HepG2 (cell line): ENCODE measurements at regions not wholly inside any gene's neighbourhood (a gene's known extent, or its start where the extent isn't known, plus 50 kb on each side); places are given as distances from the start of the nearest gene placed in this dataset.

Experiments used
- ATAC-seq: fragments of 200-7000 bp; cut with Tn5 transposase; 3 replicates; pipeline ENCODE4 v1.9.1; 2020; ENCODE audit warnings: mild to moderate bottlenecking, moderate library complexity
- BruUV-seq: library from RNA; stranded (reverse); fragments of 400-500 nt; replicated peaks from 2 replicates; lab custom pipeline; 2021; lab: Mats Ljungman, UMichigan
- CTCF ChIA-PET: fragments of 300-600 bp; formaldehyde crosslinking; extraction: SDS; loops from one replicate; lab custom pipeline; 2021; ENCODE audit warnings: low total read pairs, inconsistent platforms, low intra/inter-chr PET ratio; lab: Yijun Ruan, JAX
- POLR2A ChIA-PET: fragments of 350-600 bp; sonication (Branson Sonifier 250); formaldehyde crosslinking; loops from one replicate; lab custom pipeline; 2020; ENCODE audit warnings: antibody characterized with exemption, inconsistent platforms; lab: Yijun Ruan, JAX
- DNase-seq: peaks from one replicate; pipeline ENCODE4 v3.0.0-alpha.2; 2015; ENCODE audit warnings: low spot score
- FAIRE-seq: peaks from 3 replicates; lab custom pipeline; 2011; peaks lifted over from hg19 to GRCh38; lab: Jason Lieb, UNC
- H2AFZ ChIP-seq: one replicate; pipeline ENCODE4 v1.6.1; 2011; ENCODE audit warnings: low read length, inconsistent platforms
- H3K27ac ChIP-seq: fragments of 300-600 bp; 3 replicates; pipeline ENCODE4 v1.8.0; 2011; ENCODE audit warnings: mixed run types, mild to moderate bottlenecking, mixed read lengths, low read length, inconsistent platforms; ENCODE audit not compliant: insufficient read depth; ENCODE audit errors: extremely low read length
- H3K27me3 ChIP-seq, 2 experiments: fragments of 200-600 bp in 1 of 2; 2 replicates in 1 of 2; 3 replicates in 1 of 2; pipeline versions ENCODE4 v1.6.0 to v1.8.0; 2011; ENCODE audit warnings: low read length in 2 of 2, mild to moderate bottlenecking in 2 of 2, moderate library complexity in 2 of 2, inconsistent platforms in 1 of 2; ENCODE audit not compliant: insufficient read depth in 2 of 2, control insufficient read depth in 1 of 2
- H3K36me3 ChIP-seq, 2 experiments: fragments of 200-600 bp in 1 of 2; replicated peaks in 1 of 2; 2 replicates in 1 of 2; 3 replicates in 1 of 2; pipeline versions ENCODE4 v1.5.1 to v1.8.0; 2011; ENCODE audit warnings: low read length in 2 of 2, inconsistent platforms in 1 of 2; ENCODE audit not compliant: insufficient read depth in 2 of 2, control insufficient read depth in 1 of 2
- H3K4me1 ChIP-seq: 2 replicates; pipeline ENCODE4 v1.5.1; 2012; ENCODE audit warnings: low read length, inconsistent platforms; ENCODE audit not compliant: insufficient read depth
- H3K4me2 ChIP-seq: 2 replicates; pipeline ENCODE4 v1.6.0; 2011; ENCODE audit warnings: low read depth, low read length, inconsistent platforms
- H3K4me3 ChIP-seq, 3 experiments: fragments of 200-600 bp in 1 of 3; sonication (generic), shearing (Covaris generic) in 1 of 3; replicated peaks in 1 of 3; 2 replicates each; pipeline ENCODE4 v1.5.1; 2011 to 2016; ENCODE audit warnings: low read length in 3 of 3, inconsistent platforms in 2 of 3, low read depth in 2 of 3, mild to moderate bottlenecking in 2 of 3, control low read depth in 1 of 3, mixed read lengths in 1 of 3; ENCODE audit not compliant: insufficient read depth in 1 of 3
- H3K79me2 ChIP-seq: one replicate; pipeline ENCODE4 v1.6.1; 2011; ENCODE audit warnings: low read length, inconsistent platforms; ENCODE audit not compliant: insufficient read depth
- H3K9ac ChIP-seq: 2 replicates; pipeline ENCODE4 v1.6.0; 2011; ENCODE audit warnings: mild to moderate bottlenecking, low read depth, low read length, inconsistent platforms; ENCODE audit not compliant: insufficient read depth
- H3K9me3 ChIP-seq: 2 replicates; pipeline ENCODE4 v1.5.1; 2012; ENCODE audit warnings: mild to moderate bottlenecking, low read length
- H4K20me1 ChIP-seq: 2 replicates; pipeline ENCODE4 v1.6.0; 2011; ENCODE audit warnings: inconsistent platforms, mild to moderate bottlenecking, low read length, moderate library complexity; ENCODE audit not compliant: insufficient read depth
- ATM ChIP-seq: fragments of 450-650 bp; IDR thresholded peaks from 2 replicates; pipeline ENCODE4 v1.7.1; 2017; ENCODE audit warnings: mild to moderate bottlenecking, borderline replicate concordance
- HNRNPLL ChIP-seq: fragments of 200-400 bp; formaldehyde crosslinking; IDR thresholded peaks from 2 replicates; pipeline ENCODE4 v1.6.1; 2017; ENCODE audit warnings: mild to moderate bottlenecking, low read depth, low read length; ENCODE audit not compliant: poor library complexity, severe bottlenecking
- HOXA7 ChIP-seq: sonication (generic); formaldehyde crosslinking; IDR thresholded peaks from 2 replicates; pipeline ENCODE4 v1.8.1; 2022; ENCODE audit warnings: mild to moderate bottlenecking, missing genetic modification reagents, moderate library complexity
- MTERF4 ChIP-seq: sonication (generic); formaldehyde crosslinking; IDR thresholded peaks from 2 replicates; pipeline ENCODE4 v1.8.0; 2023; ENCODE audit warnings: mild to moderate bottlenecking, missing genetic modification reagents
- PLRG1 ChIP-seq: fragments of 450-650 bp; conservative IDR thresholded peaks from 2 replicates; pipeline ENCODE4 v1.6.1; 2016
- RELA ChIP-seq: sonication (generic); formaldehyde crosslinking; IDR thresholded peaks from 2 replicates; pipeline ENCODE4 v1.4.0; 2020; ENCODE audit warnings: missing genetic modification reagents
- TFAP4 ChIP-seq: sonication (generic); IDR thresholded peaks from 2 replicates; pipeline ENCODE4 v1.6.1; 2016; ENCODE audit warnings: low read depth, borderline replicate concordance
- ZNF354B ChIP-seq: sonication (generic); formaldehyde crosslinking; IDR thresholded peaks from 2 replicates; pipeline ENCODE4 v1.8.0; 2022; ENCODE audit warnings: mild to moderate bottlenecking, missing genetic modification reagents
- ZNF501 ChIP-seq: sonication (generic); formaldehyde crosslinking; IDR thresholded peaks from 2 replicates; pipeline ENCODE4 v1.5.1; 2020; ENCODE audit warnings: mild to moderate bottlenecking, moderate library complexity, missing genetic modification reagents
- ZNF672 ChIP-seq: sonication (generic); formaldehyde crosslinking; IDR thresholded peaks from 2 replicates; pipeline ENCODE4 v1.8.1; 2022; ENCODE audit warnings: missing genetic modification reagents
- WGBS: methylation state at CpG from one replicate; pipeline ENCODE4 v1.1.6; 2017; ENCODE audit warnings: low lambda C conversion rate; 5-methylcytosine and 5-hydroxymethylcytosine counted together
- in situ Hi-C: cut with HindIII; loops from 2 replicates; pipeline ENCODE4 v1.10.0; 2017; ENCODE audit warnings: low pct_unique_long_range_greater_than_20kb; ENCODE audit not compliant: extremely low pct_ligation_motif_present
- intact Hi-C: fragments of 100-400 bp; cut with micrococcal nuclease; formaldehyde crosslinking; loops from one replicate; pipeline ENCODE4 v1.10.0; 2022; ENCODE audit not compliant: unreplicated experiment

GRCh38 chr11:30106222-30107181 lies 89.7 kb upstream of the KCNA4 start:
- H3K27me3 ChIP-seq: no peaks in the 10 kb centered on the region
- no peak for ATAC-seq
- no peak for TF ChIP-seq TFAP4
- TF ChIP-seq HOXA7 (CRISPR knock-in tag): no peak
- TF ChIP-seq ZNF354B: no peak
- no peak for TF ChIP-seq ZNF501
- TF ChIP-seq PLRG1: no peak
- TF ChIP-seq ZNF672 (CRISPR knock-in tag): no peak
- TF ChIP-seq HNRNPLL: no peak
- TF ChIP-seq ATM: no peak
- no peak for TF ChIP-seq RELA (CRISPR knock-in tag)
- no peak for TF ChIP-seq MTERF4 (CRISPR knock-in tag)
- H3K4me3 ChIP-seq: no peak overlapping the region
- WGBS: 18% methylated on average over 6 of the region's 6 CpGs
- H4K20me1 ChIP-seq: no peaks in the 10 kb centered on the region
- H3K4me1 ChIP-seq: no peaks in the 10 kb centered on the region
- no TSS peak for BruUV-seq
- H3K79me2 ChIP-seq: no peaks in the 10 kb centered on the region
- H3K4me2 ChIP-seq: no peak overlapping the region
- ChIA-PET CTCF (no interaction called here), POLR2A (no interaction called here)
- no peak overlapping the region for H3K27ac ChIP-seq
- DNase-seq: no peak
- no peak overlapping the region for H3K9ac ChIP-seq
- in situ Hi-C loops: no loop called here
- intact Hi-C loops: no loop called here
- no peak for FAIRE-seq
- no peak overlapping the region for H2AFZ ChIP-seq
- H3K9me3 ChIP-seq: no peaks in the 10 kb centered on the region
- H3K36me3 ChIP-seq: no peaks in the 10 kb centered on the region
